Mesenchymal stem cell (in vitro differentiated cells and primary cell): ENCODE measurements at regions not wholly inside any gene's neighbourhood (a gene's known extent, or its start where the extent isn't known, plus 50 kb on each side); places are given as distances from the start of the nearest gene placed in this dataset.

Experiments used
- DNase-seq: peaks from one replicate; pipeline ENCODE4 v3.0.0-alpha.2; 2013
- H2AFZ ChIP-seq: one replicate; pipeline ENCODE4 v1.6.1; 2013; ENCODE audit warnings: low read depth, mild to moderate bottlenecking, control low read depth, inconsistent platforms, low read length, moderate library complexity
- H2AK5ac ChIP-seq: 2 replicates; pipeline ENCODE4 v1.6.1; 2013; ENCODE audit warnings: low read length, moderate library complexity, mild to moderate bottlenecking, inconsistent platforms; ENCODE audit not compliant: severe bottlenecking
- H2BK120ac ChIP-seq: one replicate; pipeline ENCODE4 v1.6.1; 2013; ENCODE audit warnings: low read depth, mild to moderate bottlenecking, inconsistent platforms, low read length, moderate library complexity
- H2BK12ac ChIP-seq, 2 experiments: one replicate each; pipeline ENCODE4 v1.6.1; 2013; ENCODE audit warnings: inconsistent platforms in 2 of 2, low read length in 2 of 2, mild to moderate bottlenecking in 2 of 2, moderate library complexity in 2 of 2, control low read depth in 1 of 2
- H2BK15ac ChIP-seq: one replicate; pipeline ENCODE4 v1.6.1; 2013; ENCODE audit warnings: mild to moderate bottlenecking, low read depth, inconsistent platforms; ENCODE audit not compliant: poor library complexity, severe bottlenecking
- H2BK5ac ChIP-seq: 2 replicates; pipeline ENCODE4 v1.6.1; 2013; ENCODE audit warnings: low read depth, mild to moderate bottlenecking, low read length, control low read depth, inconsistent platforms; ENCODE audit not compliant: poor library complexity, severe bottlenecking
- H3K14ac ChIP-seq, 2 experiments: one replicate each; pipeline ENCODE4 v1.6.1; 2013; ENCODE audit warnings: inconsistent platforms in 2 of 2, low read length in 2 of 2, control low read depth in 1 of 2, mild to moderate bottlenecking in 1 of 2, moderate library complexity in 1 of 2
- H3K18ac ChIP-seq, 2 experiments: one replicate each; pipeline ENCODE4 v1.6.1; 2013; ENCODE audit warnings: inconsistent platforms in 2 of 2, low read length in 2 of 2, control low read depth in 1 of 2, low read depth in 1 of 2, mild to moderate bottlenecking in 1 of 2
- H3K23ac ChIP-seq, 2 experiments: one replicate each; pipeline ENCODE4 v1.6.1; 2013; ENCODE audit warnings: inconsistent platforms in 2 of 2, low read length in 2 of 2, mild to moderate bottlenecking in 2 of 2, moderate library complexity in 2 of 2, control low read depth in 1 of 2
- H3K27ac ChIP-seq: 2 replicates; pipeline ENCODE4 v1.5.1; 2013; ENCODE audit warnings: mild to moderate bottlenecking, moderate library complexity, low read length, control low read depth, inconsistent platforms; ENCODE audit not compliant: poor library complexity, severe bottlenecking
- H3K27me3 ChIP-seq, 2 experiments: 2 replicates each; pipeline versions ENCODE4 v1.6.1 to v1.7.0; 2013; ENCODE audit warnings: low read length in 2 of 2, mild to moderate bottlenecking in 2 of 2, moderate library complexity in 2 of 2, control low read depth in 1 of 2, inconsistent platforms in 1 of 2; ENCODE audit not compliant: control insufficient read depth in 1 of 2, insufficient read depth in 1 of 2
- H3K36me3 ChIP-seq, 2 experiments: 2 replicates each; pipeline versions ENCODE4 v1.6.1 to v1.7.0; 2013; ENCODE audit warnings: low read length in 2 of 2, control low read depth in 1 of 2, inconsistent platforms in 1 of 2, low read depth in 1 of 2, mild to moderate bottlenecking in 1 of 2; ENCODE audit not compliant: insufficient read depth in 2 of 2, control insufficient read depth in 1 of 2
- H3K4ac ChIP-seq, 2 experiments: one replicate each; pipeline ENCODE4 v1.6.1; 2013; ENCODE audit warnings: inconsistent platforms in 2 of 2, low read length in 2 of 2, mild to moderate bottlenecking in 2 of 2, moderate library complexity in 2 of 2, control low read depth in 1 of 2, low read depth in 1 of 2
- H3K4me1 ChIP-seq: 2 replicates; pipeline ENCODE4 v1.6.1; 2013; ENCODE audit warnings: low read depth, low read length, control low read depth; ENCODE audit not compliant: control insufficient read depth, insufficient read depth
- H3K4me2 ChIP-seq: 2 replicates; pipeline ENCODE4 v1.6.1; 2013; ENCODE audit warnings: low read length, mild to moderate bottlenecking, inconsistent platforms; ENCODE audit not compliant: poor library complexity, severe bottlenecking
- H3K4me3 ChIP-seq, 2 experiments: 2 replicates each; pipeline versions ENCODE4 v1.5.1 to v1.7.0; 2013; ENCODE audit warnings: low read length in 2 of 2, mild to moderate bottlenecking in 2 of 2, control low read depth in 1 of 2, low read depth in 1 of 2; ENCODE audit not compliant: insufficient read depth in 1 of 2
- H3K79me1 ChIP-seq: replicated peaks from 2 replicates; pipeline ENCODE4 v1.6.1; 2013; ENCODE audit warnings: mild to moderate bottlenecking, control low read depth, low read length, inconsistent platforms; ENCODE audit not compliant: poor library complexity, severe bottlenecking
- H3K9ac ChIP-seq: 2 replicates; pipeline ENCODE4 v1.7.0; 2013; ENCODE audit warnings: mild to moderate bottlenecking, low read length, moderate library complexity
- H3K9me3 ChIP-seq: 2 replicates; pipeline ENCODE4 v1.7.0; 2013; ENCODE audit warnings: mild to moderate bottlenecking, low read length; ENCODE audit not compliant: control insufficient read depth
- H4K8ac ChIP-seq: one replicate; pipeline ENCODE4 v1.6.1; 2013; ENCODE audit warnings: inconsistent platforms, mild to moderate bottlenecking, low read length, moderate library complexity
- H4K91ac ChIP-seq: one replicate; pipeline ENCODE4 v1.6.1; 2013; ENCODE audit warnings: mild to moderate bottlenecking, low read length, inconsistent platforms
- WGBS: methylation state at CpG from one replicate; pipeline ENCODE4 v1.1.7; 2013; ENCODE audit warnings: mixed read lengths; 5-methylcytosine and 5-hydroxymethylcytosine counted together

GRCh38 chr1:189036628-189037027 lies 1441.0 kb downstream of the BRINP3 start:
- H3K4me1 ChIP-seq, result no peaks in the 10 kb centered on the region
- no peak overlapping the region for H3K9ac ChIP-seq
- no peaks in the 10 kb centered on the region for H3K36me3 ChIP-seq
- no peak overlapping the region for H3K23ac ChIP-seq
- H3K4ac ChIP-seq, result no peak overlapping the region
- H3K27me3 ChIP-seq, result no peaks in the 10 kb centered on the region
- no peak overlapping the region for H3K4me3 ChIP-seq
- no peak overlapping the region for H3K4me2 ChIP-seq
- H3K27ac ChIP-seq, result no peak overlapping the region
- DNase-seq, result no peak
- H3K14ac ChIP-seq, result no peak overlapping the region
- H4K91ac ChIP-seq, result no peak overlapping the region
- no peaks in the 10 kb centered on the region for H3K79me1 ChIP-seq
- H2AK5ac ChIP-seq, result no peak overlapping the region
- no peak overlapping the region for H2BK15ac ChIP-seq
- no peak overlapping the region for H2BK12ac ChIP-seq
- H2AFZ ChIP-seq, result no peak overlapping the region
- H4K8ac ChIP-seq, result no peak overlapping the region
- 50% methylated on average over 3 of the region's 3 CpGs for WGBS
- no peak overlapping the region for H2BK120ac ChIP-seq
- no peaks in the 10 kb centered on the region for H3K9me3 ChIP-seq
- no peak overlapping the region for H2BK5ac ChIP-seq
- no peak overlapping the region for H3K18ac ChIP-seq

GRCh38 chr1:189046127-189046526 lies 1431.5 kb downstream of the BRINP3 start:
- no peak overlapping the region for H2AK5ac ChIP-seq
- DNase-seq, result no peak
- H3K79me1 ChIP-seq, result no peaks in the 10 kb centered on the region
- H2BK12ac ChIP-seq, result no peak overlapping the region
- H3K9ac ChIP-seq, result no peak overlapping the region
- no peak overlapping the region for H3K18ac ChIP-seq
- no peaks in the 10 kb centered on the region for H3K36me3 ChIP-seq
- no peak overlapping the region for H2BK120ac ChIP-seq
- H3K23ac ChIP-seq, result no peak overlapping the region
- H3K4ac ChIP-seq, result no peak overlapping the region
- H2AFZ ChIP-seq, result no peak overlapping the region
- no CpG with 5 or more reads among the region's 2 CpGs for WGBS
- H3K4me2 ChIP-seq, result no peak overlapping the region
- no peak overlapping the region for H3K4me3 ChIP-seq
- H3K27me3 ChIP-seq, result no peaks in the 10 kb centered on the region
- no peaks in the 10 kb centered on the region for H3K4me1 ChIP-seq
- H2BK15ac ChIP-seq, result no peak overlapping the region
- H3K27ac ChIP-seq, result no peak overlapping the region
- H3K14ac ChIP-seq, result no peak overlapping the region
- H3K9me3 ChIP-seq, result peaks cover 4% of the 10 kb centered on the region
- no peak overlapping the region for H4K91ac ChIP-seq
- H2BK5ac ChIP-seq, result no peak overlapping the region
- no peak overlapping the region for H4K8ac ChIP-seq

DNA sequence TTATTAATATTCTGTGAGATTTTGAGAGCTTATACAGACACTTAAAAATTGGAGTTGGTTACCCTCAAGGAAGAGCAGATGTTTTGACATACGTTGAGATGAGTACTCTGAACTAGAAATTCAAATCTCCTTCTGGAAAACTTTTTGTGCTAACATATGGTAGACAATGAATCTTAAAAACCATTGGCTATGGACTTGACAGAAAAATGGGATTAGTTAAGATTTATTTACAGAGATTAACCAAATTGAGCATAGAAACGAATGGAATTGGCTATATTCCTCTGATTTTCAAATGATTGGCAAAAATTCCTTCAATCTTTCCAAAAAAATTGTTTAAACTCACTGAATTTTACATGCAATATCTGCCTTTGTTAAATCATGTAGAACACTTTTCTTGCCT lies 1392.9 kb downstream of the BRINP3 start:
- no peak for DNase-seq
- Histone ChIP-seq H2AFZ (no peak overlapping the region), H2BK5ac (no peak overlapping the region), H3K9ac (no peak overlapping the region), H3K36me3 (no peaks in the 10 kb centered on the region), H2BK15ac (no peak overlapping the region), H3K18ac (no peak overlapping the region), H3K14ac (no peak overlapping the region), H2BK12ac (no peak overlapping the region), H3K4me1 (no peaks in the 10 kb centered on the region), H3K4ac (no peak overlapping the region), H3K9me3 (no peaks in the 10 kb centered on the region), H4K91ac (no peak overlapping the region), H3K27ac (no peak overlapping the region), H3K23ac (no peak overlapping the region), H3K4me3 (no peak overlapping the region), H3K79me1 (no peaks in the 10 kb centered on the region), H3K4me2 (no peak overlapping the region), H4K8ac (no peak overlapping the region), H2AK5ac (no peak overlapping the region), H3K27me3 (no peaks in the 10 kb centered on the region), H2BK120ac (no peak overlapping the region)
- 35% methylated on average over 2 of the region's 2 CpGs for WGBS

- H2AK5ac ChIP-seq, result no peak overlapping the region
- no peak overlapping the region for H3K4ac ChIP-seq
- H3K27me3 ChIP-seq, result no peaks in the 10 kb centered on the region
- H4K8ac ChIP-seq, result no peak overlapping the region
- no peak overlapping the region for H3K4me2 ChIP-seq
- no peak overlapping the region for H2BK120ac ChIP-seq
- H3K79me1 ChIP-seq, result no peaks in the 10 kb centered on the region
- no peak overlapping the region for H4K91ac ChIP-seq
- H3K23ac ChIP-seq, result no peak overlapping the region
- no peak overlapping the region for H3K18ac ChIP-seq
- H3K14ac ChIP-seq, result no peak overlapping the region
- no peaks in the 10 kb centered on the region for H3K36me3 ChIP-seq
- peaks cover 33% of the 10 kb centered on the region for H3K9me3 ChIP-seq
- H2BK12ac ChIP-seq, result no peak overlapping the region
- no peak for DNase-seq
- H3K9ac ChIP-seq, result no peak overlapping the region
- no peak overlapping the region for H3K27ac ChIP-seq
- H3K4me1 ChIP-seq, result no peaks in the 10 kb centered on the region
- H2AFZ ChIP-seq, result no peak overlapping the region
- no peak overlapping the region for H2BK5ac ChIP-seq
- H3K4me3 ChIP-seq, result no peak overlapping the region
- H2BK15ac ChIP-seq, result no peak overlapping the region
Observed at GRCh38 chr1:189103956-189104355, 1373.7 kb downstream of the BRINP3 start.
